AG08396 (cell line): ENCODE measurements at regions not wholly inside any gene's neighbourhood (a gene's known extent, or its start where the extent isn't known, plus 50 kb on each side); places are given as distances from the start of the nearest gene placed in this dataset.

Experiments used
- DNase-seq: peaks from one replicate; pipeline ENCODE4 v3.0.0; 2012; ENCODE audit warnings: low spot score, mixed read lengths

DNA sequence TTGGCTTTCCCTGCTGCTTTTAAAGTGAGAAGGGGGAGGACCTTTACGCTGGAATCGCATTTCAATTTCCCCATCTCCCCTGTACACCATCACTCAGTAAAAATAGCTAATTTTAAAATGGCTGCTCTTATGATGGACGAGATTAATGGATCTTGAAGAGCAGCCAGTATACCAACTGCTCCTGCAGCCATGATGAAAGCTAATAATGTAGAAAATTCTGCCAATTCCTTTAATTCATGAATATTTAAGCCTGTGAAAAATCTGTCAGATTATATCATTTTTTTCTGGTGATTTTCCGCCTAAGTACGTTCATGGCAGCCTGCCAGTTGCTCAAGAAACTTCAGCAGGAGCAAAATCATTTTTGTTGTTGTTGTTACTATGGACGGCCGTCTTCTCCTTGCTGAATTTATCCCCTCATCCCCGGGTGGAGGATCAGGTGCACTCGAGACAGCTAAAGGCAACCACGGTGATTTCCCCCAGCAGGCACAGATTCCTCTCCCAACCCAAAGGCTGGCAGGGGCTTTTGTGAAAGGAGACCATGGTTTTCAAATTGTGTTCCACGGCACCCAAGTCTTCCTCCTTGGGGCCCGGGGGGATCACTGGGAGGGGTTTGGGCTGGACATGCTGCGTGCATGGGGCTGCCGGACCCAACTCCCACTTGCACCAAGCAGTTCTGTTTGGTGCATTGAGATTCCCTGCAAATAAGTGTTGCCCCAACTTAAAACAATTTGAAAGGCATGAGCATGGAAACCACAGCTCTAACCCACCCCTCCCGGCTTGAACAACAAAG is 289.6 kb downstream of the UACA start:
- no peak for DNase-seq

GRCh38 chr15:70471517-70471916 is 291.8 kb downstream of the UACA start:
- no peak for DNase-seq

DNA sequence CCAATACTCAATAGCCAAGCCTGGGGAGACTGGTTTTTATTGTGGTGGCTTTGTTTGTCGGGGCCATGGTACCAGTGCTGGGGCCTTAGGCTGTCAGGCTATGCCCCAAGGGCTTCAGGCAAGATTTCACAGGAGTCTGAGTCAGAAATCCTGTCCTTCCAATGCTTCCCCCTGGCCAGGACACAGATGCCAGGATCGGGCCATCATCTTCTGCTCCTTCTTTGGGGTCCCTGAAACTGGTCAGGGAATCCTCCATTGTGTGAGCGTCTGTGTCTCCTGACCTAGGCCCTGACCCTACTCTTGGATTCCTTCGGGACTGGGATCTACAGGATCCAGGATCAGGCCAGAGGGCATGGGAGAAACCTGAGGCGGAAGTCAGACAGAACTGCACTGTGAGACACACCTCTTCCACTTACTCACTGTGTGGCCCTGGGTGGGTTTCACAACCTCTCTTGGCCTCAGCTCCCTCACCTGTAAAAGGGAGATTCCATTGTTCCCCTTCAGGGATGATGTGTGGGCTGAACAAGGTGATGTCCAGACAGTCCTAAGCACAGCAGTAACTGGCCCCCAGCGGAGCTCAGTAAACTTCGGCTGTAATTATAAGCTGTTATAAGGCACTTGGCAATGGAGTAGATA is 292.7 kb downstream of the UACA start:
- no peak for DNase-seq

GRCh38 chr15:70469651-70470555 is 293.5 kb downstream of the UACA start:
- DNase-seq: no peak

- DNase-seq: no peak
These were observed 294.2 kb downstream of the UACA start for GRCh38 chr15:70469182-70469581.

GRCh38 chr15:70466895-70467529 is 296.3 kb downstream of the UACA start:
- DNase-seq: peak; percentile 58

DNA sequence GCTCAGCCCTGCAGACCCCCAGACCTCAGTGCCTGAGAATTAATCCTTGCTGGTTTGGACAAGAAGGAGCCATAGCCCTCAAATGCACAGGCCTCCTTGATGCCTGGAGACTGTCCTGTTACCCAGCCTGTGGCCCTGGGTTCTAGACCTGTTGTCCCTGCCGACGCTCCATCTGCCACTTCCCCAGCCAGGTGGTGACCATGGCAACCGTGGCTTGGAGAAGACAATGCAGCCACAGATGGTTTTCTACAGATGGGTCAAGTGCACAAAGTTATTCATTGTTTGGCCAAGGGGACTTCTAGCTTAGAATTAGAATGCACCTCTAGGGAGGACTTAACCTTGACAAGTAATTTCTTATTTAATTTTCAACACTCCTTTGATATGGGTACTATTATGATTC is 297.1 kb downstream of the UACA start:
- DNase-seq: no peak

DNA sequence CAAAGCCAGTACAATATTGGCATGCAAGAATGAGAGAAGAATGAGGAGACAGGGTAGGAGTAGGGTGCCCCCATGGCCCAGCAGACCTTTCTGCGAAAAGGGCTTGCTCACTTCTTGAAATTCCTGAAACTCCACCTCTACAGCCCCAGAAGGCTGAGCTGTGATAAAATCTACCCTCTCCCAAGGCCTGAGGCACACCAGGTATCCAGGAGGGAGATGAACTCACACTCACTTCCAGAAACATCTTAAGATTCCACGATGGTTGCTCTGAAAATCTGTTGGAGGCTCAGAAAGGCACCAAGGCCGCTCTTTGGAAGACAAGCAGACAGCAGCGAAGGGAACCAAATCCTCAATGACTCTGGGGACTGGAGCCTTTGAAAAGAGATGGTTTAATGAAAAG is 297.5 kb downstream of the UACA start:
- no peak for DNase-seq

- DNase-seq: no peak
These were observed 299.9 kb downstream of the UACA start for GRCh38 chr15:70463453-70463834.

GRCh38 chr15:70461992-70462391 is 301.4 kb downstream of the UACA start:
- DNase-seq: no peak

DNA sequence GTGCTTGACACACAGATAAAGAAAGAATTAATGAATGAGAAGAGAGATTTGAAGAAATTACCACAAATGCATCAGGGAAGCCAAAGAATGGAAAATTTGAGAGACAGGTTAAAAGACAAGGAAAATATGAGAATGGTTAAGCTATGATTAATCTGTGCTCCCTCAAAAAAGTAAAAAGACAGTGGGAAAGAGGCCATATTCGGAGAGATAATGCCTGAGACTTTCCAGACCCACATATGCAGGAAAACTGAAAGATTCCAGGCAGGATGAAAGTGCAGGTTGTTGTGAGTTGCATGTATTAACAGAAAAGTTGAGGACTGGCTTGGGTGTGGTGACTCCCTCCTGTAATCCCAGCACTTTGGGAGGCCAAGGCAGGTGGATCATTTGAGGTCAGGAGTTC is 302.3 kb downstream of the UACA start:
- DNase-seq: no peak

- no peak for DNase-seq
These were observed 304.0 kb downstream of the UACA start for GRCh38 chr15:70459312-70459711.

DNA sequence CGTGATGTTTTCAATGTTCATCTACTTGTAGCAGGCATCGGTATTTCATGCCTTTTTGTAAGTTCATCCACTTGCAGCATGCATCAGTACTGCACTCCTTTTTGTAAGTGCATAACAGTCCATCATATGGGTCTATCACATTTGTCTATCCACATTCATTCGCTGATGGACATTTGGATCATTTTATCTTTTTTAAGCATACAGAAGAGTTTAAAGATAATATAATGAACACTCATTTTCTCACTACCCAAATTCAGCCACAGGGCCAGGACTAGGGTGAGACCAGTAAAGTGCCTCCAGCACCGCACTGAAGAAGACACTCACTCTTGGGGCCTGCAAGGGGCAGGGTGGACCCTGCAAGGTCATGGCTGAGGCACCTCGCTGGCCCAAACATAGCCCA is 309.6 kb downstream of the UACA start:
- DNase-seq: no peak

DNA sequence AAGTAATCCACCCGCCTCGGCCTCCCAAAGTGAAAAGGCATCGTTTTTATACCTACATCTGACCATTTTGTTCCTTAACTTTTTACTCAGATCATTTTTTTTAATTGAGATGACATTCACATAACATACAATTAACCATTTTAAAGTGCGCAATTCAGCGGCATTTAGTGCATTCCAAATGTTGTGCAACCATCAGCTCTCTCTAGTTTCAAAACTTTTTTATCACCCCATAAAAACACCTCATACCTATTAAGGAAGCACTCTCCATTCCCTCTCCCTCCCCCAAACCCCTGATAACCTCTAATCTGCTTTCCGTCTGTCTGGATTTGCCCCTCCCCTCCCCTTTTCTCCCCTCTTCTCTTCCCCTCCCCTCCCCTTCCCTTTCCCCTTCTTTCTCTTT is 310.1 kb downstream of the UACA start:
- DNase-seq: no peak

DNA sequence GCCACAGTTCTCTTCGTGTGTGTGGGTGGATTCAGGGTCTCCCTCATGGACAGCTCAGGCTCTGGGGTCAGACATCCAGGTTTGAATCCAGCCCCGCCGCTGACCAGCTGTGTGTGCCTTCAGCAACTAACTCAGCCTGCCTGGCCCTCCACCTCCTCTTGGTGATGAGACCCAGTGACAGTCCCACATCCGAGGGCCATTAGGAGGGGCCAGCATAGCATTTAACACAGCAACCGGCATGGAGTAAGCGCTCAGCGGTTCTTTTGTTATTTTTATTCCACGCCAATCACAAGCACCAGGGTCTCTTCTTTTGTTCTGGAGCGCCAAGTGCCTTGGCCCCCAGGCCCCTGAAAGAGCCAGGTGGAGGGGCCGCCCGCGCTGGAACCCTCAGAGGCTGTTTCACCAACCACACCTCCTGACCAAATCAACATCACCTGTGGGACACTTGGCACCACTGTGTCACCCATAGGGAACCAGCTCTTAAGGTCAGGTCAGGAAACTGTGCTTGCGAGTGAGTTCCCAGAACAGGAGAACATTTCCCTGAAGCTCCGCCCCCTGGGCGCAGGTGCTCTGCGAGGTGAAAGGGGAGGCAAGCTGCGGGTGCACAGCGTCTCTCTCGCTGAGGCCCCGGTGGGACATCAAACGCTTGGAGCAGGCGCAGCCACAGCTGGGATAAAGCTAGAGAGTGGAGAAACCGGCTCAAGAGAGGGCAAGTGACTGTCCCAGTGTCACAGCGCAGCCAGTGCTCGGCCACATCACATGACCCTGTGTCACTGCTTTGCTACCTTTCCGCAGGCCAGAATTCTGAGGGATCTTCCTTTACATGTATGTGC is 311.3 kb downstream of the UACA start:
- no peak for DNase-seq

GRCh38 chr15:70450142-70450443 is 313.3 kb downstream of the UACA start:
- no peak for DNase-seq

GRCh38 chr15:70449311-70450141 is 313.8 kb downstream of the UACA start:
- no peak for DNase-seq

- DNase-seq: no peak
These were observed 315.2 kb downstream of the UACA start for GRCh38 chr15:70447928-70448698.

DNA sequence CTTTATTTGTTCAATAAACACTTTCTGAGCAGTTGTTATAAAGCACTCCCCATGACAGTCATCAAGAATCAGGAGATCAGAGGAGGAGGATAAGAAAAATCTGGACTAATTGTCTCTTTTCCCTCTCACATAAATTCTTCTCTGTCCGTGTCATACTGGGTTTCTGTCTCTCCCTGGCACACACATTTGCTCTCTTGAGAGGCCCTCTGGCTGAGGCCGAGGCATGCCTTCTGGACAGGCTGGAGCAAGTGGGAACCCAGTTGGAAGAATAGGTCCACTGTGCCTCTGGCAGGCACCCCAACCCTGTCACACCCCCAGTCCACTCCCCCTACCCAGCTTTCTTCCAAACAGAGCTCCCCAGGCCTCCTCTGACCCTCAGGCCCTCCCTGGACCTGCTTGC is 315.8 kb downstream of the UACA start:
- DNase-seq: no peak

DNA sequence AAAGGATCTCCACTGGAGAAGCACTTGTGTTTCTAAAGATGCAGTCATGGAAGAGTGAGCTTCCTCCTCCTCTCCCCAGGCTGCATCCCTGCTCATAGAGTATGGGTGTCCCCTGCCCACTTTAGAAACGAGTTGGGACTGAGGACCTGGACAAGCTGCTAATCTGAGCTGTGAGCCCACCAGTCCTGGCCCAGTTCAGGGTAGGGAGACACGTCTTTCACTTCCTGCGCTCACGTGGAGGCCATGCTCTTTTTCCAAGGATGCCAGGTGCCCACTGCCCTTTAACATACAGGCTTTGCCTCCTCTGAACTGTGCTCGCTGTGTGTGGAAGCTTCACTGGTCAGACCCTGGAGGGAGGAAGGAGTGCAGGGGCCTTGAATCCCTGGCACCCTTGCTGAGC is 316.3 kb downstream of the UACA start:
- DNase-seq: no peak
